Tibial nerve (tissue), 4 donors: ENCODE measurements at regions not wholly inside any gene's neighbourhood (a gene's known extent, or its start where the extent isn't known, plus 50 kb on each side); places are given as distances from the start of the nearest gene placed in this dataset.

Source experiments
- DNase-seq, 2 donors: peaks; one replicate each; pipeline ENCODE4 v3.0.0-alpha.2; 2019; ENCODE audit warnings: low spot score in 2 of 2
- H3K27ac ChIP-seq, 4 donors: fragments of 200-600 bp; sonication (generic) in 3 of 4; one replicate each; pipeline ENCODE4 v1.5.1; 2017 to 2019; ENCODE audit warnings: mild to moderate bottlenecking in 1 of 4
- H3K27me3 ChIP-seq, 2 donors: fragments of 200-600 bp; sonication (generic) in 1 of 2; one replicate each; pipeline versions ENCODE4 v1.5.1 to v1.6.0; 2017 to 2019
- H3K36me3 ChIP-seq, 3 donors: fragments of 200-600 bp; sonication (generic); one replicate each; pipeline ENCODE4 v1.5.1; 2018 to 2019
- H3K4me1 ChIP-seq, 4 donors: fragments of 200-600 bp; sonication (generic) in 3 of 4; one replicate each; pipeline ENCODE4 v1.5.1; 2017 to 2019
- H3K4me3 ChIP-seq, 4 donors: fragments of 200-600 bp; sonication (generic) in 3 of 4; one replicate each; pipeline ENCODE4 v1.5.1; 2017 to 2019; ENCODE audit warnings: mild to moderate bottlenecking in 1 of 4, moderate library complexity in 1 of 4
- H3K9me3 ChIP-seq, 4 donors: fragments of 200-600 bp; sonication (generic) in 3 of 4; one replicate each; pipeline ENCODE4 v1.5.1; 2017 to 2019
- EP300 ChIP-seq, 2 donors: sonication (generic); formaldehyde crosslinking; IDR thresholded peaks; one replicate each; pipeline ENCODE4 v1.6.1; 2017; ENCODE audit warnings: antibody characterized with exemption in 2 of 2, mild to moderate bottlenecking in 1 of 2
- POLR2A ChIP-seq, 2 donors: fragments of 450-650 bp; IDR thresholded peaks; one replicate each; pipeline ENCODE4 v1.6.1; 2017; ENCODE audit warnings: antibody characterized with exemption in 2 of 2, mild to moderate bottlenecking in 2 of 2, moderate library complexity in 2 of 2
- WGBS, 2 donors: methylation state at CpG; one replicate each; pipeline ENCODE4 v1.1.5; 2018; 5-methylcytosine and 5-hydroxymethylcytosine counted together
- TF ChIP-seq, protein P1 (sequence below), 5 experiments: fragments of 200-600 bp in 3 of 5; fragments of 450-650 bp in 2 of 5; sonication (generic) in 3 of 5; IDR thresholded peaks; one replicate each; pipeline ENCODE4 v1.5.1; 2016 to 2019; ENCODE audit warnings: antibody characterized with exemption in 5 of 5, mild to moderate bottlenecking in 3 of 5, moderate library complexity in 2 of 5

- no peaks in the 10 kb centered on the region for H3K9me3 ChIP-seq
- H3K27me3 ChIP-seq, result no peaks in the 10 kb centered on the region
- 22 to 24% methylated on average over 5 of the region's 5 CpGs for WGBS, 2 donors
- no peaks in the 10 kb centered on the region for H3K36me3 ChIP-seq
- no peak overlapping the region for H3K4me3 ChIP-seq
- H3K4me1 ChIP-seq, result peaks cover 0 to 11% (median 0%) of the 10 kb centered on the region in 4 donors
- DNase-seq, result no peak
- no peak for TF ChIP-seq POLR2A (IDR thresholded peaks at IDR 0.05)
- TF ChIP-seq, protein P1, sequence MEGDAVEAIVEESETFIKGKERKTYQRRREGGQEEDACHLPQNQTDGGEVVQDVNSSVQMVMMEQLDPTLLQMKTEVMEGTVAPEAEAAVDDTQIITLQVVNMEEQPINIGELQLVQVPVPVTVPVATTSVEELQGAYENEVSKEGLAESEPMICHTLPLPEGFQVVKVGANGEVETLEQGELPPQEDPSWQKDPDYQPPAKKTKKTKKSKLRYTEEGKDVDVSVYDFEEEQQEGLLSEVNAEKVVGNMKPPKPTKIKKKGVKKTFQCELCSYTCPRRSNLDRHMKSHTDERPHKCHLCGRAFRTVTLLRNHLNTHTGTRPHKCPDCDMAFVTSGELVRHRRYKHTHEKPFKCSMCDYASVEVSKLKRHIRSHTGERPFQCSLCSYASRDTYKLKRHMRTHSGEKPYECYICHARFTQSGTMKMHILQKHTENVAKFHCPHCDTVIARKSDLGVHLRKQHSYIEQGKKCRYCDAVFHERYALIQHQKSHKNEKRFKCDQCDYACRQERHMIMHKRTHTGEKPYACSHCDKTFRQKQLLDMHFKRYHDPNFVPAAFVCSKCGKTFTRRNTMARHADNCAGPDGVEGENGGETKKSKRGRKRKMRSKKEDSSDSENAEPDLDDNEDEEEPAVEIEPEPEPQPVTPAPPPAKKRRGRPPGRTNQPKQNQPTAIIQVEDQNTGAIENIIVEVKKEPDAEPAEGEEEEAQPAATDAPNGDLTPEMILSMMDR (IDR thresholded peaks at IDR 0.05), result no peak
- TF ChIP-seq EP300 (IDR thresholded peaks at IDR 0.05), result no peak
- H3K27ac ChIP-seq, result no peak overlapping the region
These were observed 1043.6 kb downstream of the UQCRFS1 start for GRCh38 chr19:28169168-28169887.

DNA sequence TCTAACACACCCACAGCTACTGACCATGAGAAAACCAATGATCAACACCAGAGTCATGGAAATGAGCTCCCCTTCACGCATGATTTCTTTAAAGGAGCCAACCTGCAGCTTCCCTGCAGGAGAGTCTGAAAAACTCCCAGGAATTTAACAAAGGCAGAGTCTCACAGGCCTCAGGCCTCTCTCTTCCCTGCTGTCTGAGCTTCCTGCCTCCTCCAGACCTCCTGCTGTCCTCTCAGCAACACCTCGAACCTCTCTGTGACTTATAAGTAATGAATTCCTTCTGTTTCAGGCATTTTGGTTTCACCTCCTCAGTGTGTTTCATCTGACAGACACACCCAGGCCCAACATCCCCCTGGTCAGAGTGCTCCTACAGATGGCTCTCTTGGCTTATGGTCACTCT lies 1044.4 kb downstream of the UQCRFS1 start:
- Histone ChIP-seq H3K27me3 (no peaks in the 10 kb centered on the region), H3K9me3 (no peaks in the 10 kb centered on the region), H3K4me1 (peaks cover 0 to 11% (median 0%) of the 10 kb centered on the region in 4 donors), H3K27ac (no peak overlapping the region), H3K4me3 (no peak overlapping the region), H3K36me3 (no peaks in the 10 kb centered on the region)
- DNase-seq, result no peak
- no peak for TF ChIP-seq POLR2A (IDR thresholded peaks at IDR 0.05)
- no peak for TF ChIP-seq EP300 (IDR thresholded peaks at IDR 0.05)
- TF ChIP-seq, protein P1 (IDR thresholded peaks at IDR 0.05), result no peak
- WGBS, 2 donors, result 57 to 78% methylated on average over 2 of the region's 2 CpGs

GRCh38 chr19:28166025-28166424 lies 1046.9 kb downstream of the UQCRFS1 start:
- WGBS, 2 donors, result 75 to 81% methylated on average over 8 of the region's 8 CpGs
- Histone ChIP-seq H3K9me3 (peaks cover 0 to 2% (median 0%) of the 10 kb centered on the region in 4 donors), H3K4me1 (peaks cover 0 to 11% (median 0%) of the 10 kb centered on the region in 4 donors), H3K4me3 (no peak overlapping the region), H3K36me3 (no peaks in the 10 kb centered on the region), H3K27me3 (no peaks in the 10 kb centered on the region), H3K27ac (no peak overlapping the region)
- TF ChIP-seq EP300 (IDR thresholded peaks at IDR 0.05) (no peak), POLR2A (IDR thresholded peaks at IDR 0.05) (no peak)
- TF ChIP-seq, protein P1 (IDR thresholded peaks at IDR 0.05), result no peak
- no peak for DNase-seq

DNA sequence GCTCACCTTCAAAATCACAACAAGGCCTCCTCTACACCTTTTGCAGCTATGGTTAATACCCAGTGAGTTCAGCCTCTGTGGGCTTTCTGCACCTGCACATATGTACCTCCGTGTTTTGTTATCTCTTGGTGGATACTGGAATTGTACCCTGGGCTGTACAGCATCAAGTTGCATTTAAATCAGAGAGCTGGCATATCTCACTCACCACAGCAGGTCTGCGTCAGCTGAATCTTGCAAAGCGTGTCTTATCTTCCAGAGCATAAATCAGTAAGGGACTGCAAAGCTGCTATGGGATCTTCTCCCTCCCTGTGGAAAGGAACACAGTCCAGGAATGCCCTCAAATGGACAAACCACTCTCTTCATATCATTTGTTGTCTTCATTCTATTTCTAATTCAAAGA lies 1048.7 kb downstream of the UQCRFS1 start:
- no peak overlapping the region for H3K27ac ChIP-seq
- peaks cover 0 to 15% (median 0%) of the 10 kb centered on the region in 4 donors for H3K9me3 ChIP-seq
- no peak overlapping the region for H3K4me3 ChIP-seq
- no peaks in the 10 kb centered on the region for H3K27me3 ChIP-seq
- 86 to 93% methylated on average over 3 of the region's 3 CpGs for WGBS, 2 donors
- no peak for DNase-seq
- no peak for TF ChIP-seq EP300 (IDR thresholded peaks at IDR 0.05)
- TF ChIP-seq, protein P1 (IDR thresholded peaks at IDR 0.05), result no peak
- TF ChIP-seq POLR2A (IDR thresholded peaks at IDR 0.05), result no peak
- H3K4me1 ChIP-seq, result peaks cover 0 to 2% (median 0%) of the 10 kb centered on the region in 4 donors
- H3K36me3 ChIP-seq, result no peaks in the 10 kb centered on the region

- Histone ChIP-seq H3K9me3 (peaks cover 0 to 22% (median 0%) of the 10 kb centered on the region in 4 donors), H3K4me3 (no peak overlapping the region), H3K27ac (no peak overlapping the region), H3K27me3 (no peaks in the 10 kb centered on the region), H3K4me1 (no peaks in the 10 kb centered on the region), H3K36me3 (no peaks in the 10 kb centered on the region)
- TF ChIP-seq, protein P1 (IDR thresholded peaks at IDR 0.05), result no peak
- TF ChIP-seq POLR2A (IDR thresholded peaks at IDR 0.05), result no peak
- no peak for DNase-seq
These were observed 1053.9 kb downstream of the UQCRFS1 start for GRCh38 chr19:28159065-28159464.
